ENCODE measurements at regions not wholly inside any gene's neighbourhood (a gene's known extent, or its start where the extent isn't known, plus 50 kb on each side); places are given as distances from the start of the nearest gene placed in this dataset.

- TF ChIP-seq CTCF (IDR thresholded peaks at IDR 0.05) (no peak), ZNF121 (CRISPR knock-in tag; IDR thresholded peaks at IDR 0.05) (no peak), ATF3 (CRISPR knock-in tag; conservative IDR thresholded peaks at IDR 0.05) (no peak), ERG (CRISPR knock-in tag; IDR thresholded peaks at IDR 0.05) (no peak), FOXP4 (CRISPR knock-in tag; IDR thresholded peaks at IDR 0.05) (no peak), ZNF263 (CRISPR knock-in tag; IDR thresholded peaks at IDR 0.05; ENCODE audit: low read depth) (no peak), NR1H2 (CRISPR knock-in tag; IDR thresholded peaks at IDR 0.05) (no peak), MAX (CRISPR knock-in tag; IDR thresholded peaks at IDR 0.05) (no peak), USF2 (CRISPR knock-in tag; IDR thresholded peaks at IDR 0.05) (no peak)
These were observed 177.1 kb upstream of the PGR start for GRCh38 chr11:101306721-101307120.

Measured in WTC11 (cell line).